MCF 10A (cell line): ENCODE measurements at regions not wholly inside any gene's neighbourhood (a gene's known extent, or its start where the extent isn't known, plus 50 kb on each side); places are given as distances from the start of the nearest gene placed in this dataset.

Experiments used
- BruUV-seq: library from RNA; stranded (reverse); fragments of 400-500 nt; replicated peaks from 2 replicates; lab custom pipeline; 2021; lab: Mats Ljungman, UMichigan
- CTCF ChIA-PET: fragments of 300-600 bp; sonication (Branson Sonifier 250); formaldehyde crosslinking; extraction: SDS; loops from one replicate; lab custom pipeline; 2021; ENCODE audit warnings: antibody characterized with exemption, inconsistent platforms; lab: Yijun Ruan, JAX
- POLR2A ChIA-PET: fragments of 300-600, 350-650 bp; sonication (Branson Sonifier 250); formaldehyde crosslinking; extraction: SDS; loops from one replicate; lab custom pipeline; 2020; ENCODE audit warnings: antibody characterized with exemption, inconsistent platforms; lab: Yijun Ruan, JAX
- DNase-seq: peaks from one replicate; pipeline ENCODE4 v3.0.0-alpha.2; 2018; ENCODE audit not compliant: unreplicated experiment
- H3K27ac Mint-ChIP-seq: one replicate; pipeline ENCODE4 v1.8.0; 2022; ENCODE audit warnings: mild to moderate bottlenecking, low read depth, mixed read lengths; ENCODE audit not compliant: unreplicated experiment
- H3K27me3 Mint-ChIP-seq: one replicate; pipeline ENCODE4 v1.8.0; 2022; ENCODE audit warnings: mixed read lengths; ENCODE audit not compliant: insufficient read depth, unreplicated experiment
- H3K36me3 Mint-ChIP-seq: one replicate; pipeline ENCODE4 v1.8.0; 2022; ENCODE audit warnings: mild to moderate bottlenecking, moderate library complexity, mixed read lengths; ENCODE audit not compliant: insufficient read depth, unreplicated experiment
- H3K4me1 Mint-ChIP-seq: one replicate; pipeline ENCODE4 v1.8.0; 2022; ENCODE audit warnings: mixed read lengths; ENCODE audit not compliant: insufficient read depth, unreplicated experiment
- H3K4me3 Mint-ChIP-seq: one replicate; pipeline ENCODE4 v1.8.0; 2022; ENCODE audit warnings: mild to moderate bottlenecking, moderate library complexity, mixed read lengths; ENCODE audit not compliant: unreplicated experiment
- H3K9me3 Mint-ChIP-seq: one replicate; pipeline ENCODE4 v1.8.0; 2022; ENCODE audit warnings: mixed read lengths; ENCODE audit not compliant: unreplicated experiment
- CTCF ChIP-seq: fragments of 200-600 bp; IDR thresholded peaks from one replicate; pipeline ENCODE4 v1.8.0; 2022; ENCODE audit warnings: antibody characterized with exemption, mild to moderate bottlenecking; ENCODE audit not compliant: unreplicated experiment
- intact Hi-C: fragments of 100-400 bp; cut with micrococcal nuclease; formaldehyde crosslinking; loops from 2 replicates; pipeline ENCODE4 v1.14.1; 2022

- Mint-ChIP-seq H3K36me3 (no peaks in the 10 kb centered on the region), H3K4me3 (no peak overlapping the region), H3K9me3 (no peaks in the 10 kb centered on the region), H3K4me1 (no peaks in the 10 kb centered on the region), H3K27ac (no peak overlapping the region), H3K27me3 (no peaks in the 10 kb centered on the region)
- no peak for DNase-seq
- TF ChIP-seq CTCF, result no peak
- ChIA-PET CTCF (no interaction called here), POLR2A (no interaction called here)
- BruUV-seq, result no TSS peak
- intact Hi-C loops, result no loop called here
Measured at GRCh38 chr18:55886886-55887285, 298.9 kb upstream of the TCF4 start.

DNA sequence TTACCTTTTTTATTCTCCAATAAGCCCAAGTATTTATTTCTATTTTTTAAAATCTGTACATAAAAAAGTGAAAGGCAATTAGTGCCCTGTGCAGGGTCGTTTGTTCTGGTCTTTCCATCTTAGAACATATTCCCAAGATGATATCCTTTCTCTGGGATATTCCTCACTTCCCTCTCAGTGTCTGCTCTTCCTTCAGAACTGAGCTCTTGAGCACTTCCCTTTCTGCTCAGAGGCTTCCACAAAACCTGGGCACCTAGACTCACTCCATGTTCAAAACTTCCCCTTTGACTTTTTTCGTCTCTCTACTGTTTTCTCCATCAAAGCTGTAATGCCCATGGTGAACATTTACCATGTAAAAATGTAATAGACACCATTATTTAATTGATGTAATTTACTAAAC lies 296.5 kb upstream of the TCF4 start:
- no TSS peak for BruUV-seq
- Mint-ChIP-seq H3K9me3 (no peaks in the 10 kb centered on the region), H3K27ac (no peak overlapping the region), H3K27me3 (no peaks in the 10 kb centered on the region), H3K4me1 (no peaks in the 10 kb centered on the region), H3K4me3 (no peak overlapping the region), H3K36me3 (no peaks in the 10 kb centered on the region)
- intact Hi-C loops, result no loop called here
- ChIA-PET CTCF (no interaction called here), POLR2A (no interaction called here)
- no peak for DNase-seq
- TF ChIP-seq CTCF, result no peak

DNA sequence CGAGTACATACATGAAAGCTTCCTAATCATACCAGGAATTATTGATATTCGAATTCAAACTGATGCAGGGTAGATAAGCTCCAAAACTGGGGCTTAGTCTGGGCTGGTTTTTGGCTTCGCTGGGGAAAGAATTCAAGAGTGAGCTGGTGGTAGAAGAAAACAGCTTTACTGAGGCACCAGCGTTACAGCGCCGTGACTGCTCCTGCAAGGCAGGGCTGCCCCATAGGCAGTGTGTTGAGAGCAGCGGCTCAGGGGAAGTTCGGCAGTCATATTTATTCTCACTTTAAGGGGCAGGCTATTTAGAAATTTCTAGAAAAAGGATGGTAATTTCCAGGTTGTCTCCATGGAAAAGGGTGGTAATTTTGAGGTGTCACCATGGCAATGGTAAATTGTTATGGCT lies 292.6 kb upstream of the TCF4 start:
- no TSS peak for BruUV-seq
- no peak overlapping the region for H3K4me3 Mint-ChIP-seq
- no peak overlapping the region for H3K27ac Mint-ChIP-seq
- DNase-seq, result no peak
- ChIA-PET CTCF (no interaction called here), POLR2A (no interaction called here)
- no peaks in the 10 kb centered on the region for H3K36me3 Mint-ChIP-seq
- no peak for TF ChIP-seq CTCF
- intact Hi-C loops, result no loop called here
- no peaks in the 10 kb centered on the region for H3K9me3 Mint-ChIP-seq
- H3K27me3 Mint-ChIP-seq, result no peaks in the 10 kb centered on the region
- H3K4me1 Mint-ChIP-seq, result no peaks in the 10 kb centered on the region

DNA sequence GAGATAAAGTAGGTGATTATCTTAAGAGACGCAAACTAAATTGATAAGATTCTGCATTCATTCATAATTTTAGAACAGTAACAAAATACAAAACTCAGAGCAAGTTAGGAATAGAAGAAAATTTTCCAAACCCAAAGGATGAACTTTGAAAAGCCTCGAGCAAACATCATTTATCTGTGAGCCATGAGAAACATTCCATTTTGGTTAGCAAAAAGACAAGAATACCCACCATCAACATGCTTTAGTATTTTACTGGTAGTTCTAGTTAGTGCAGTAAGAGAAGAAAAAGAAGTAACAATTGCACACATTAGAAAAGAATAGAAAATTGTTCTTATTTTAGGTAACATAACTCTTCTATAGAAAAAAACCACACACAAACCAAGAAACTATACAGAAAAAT lies 291.3 kb upstream of the TCF4 start:
- intact Hi-C loops, result no loop called here
- Mint-ChIP-seq H3K27ac (no peak overlapping the region), H3K36me3 (no peaks in the 10 kb centered on the region), H3K4me1 (no peaks in the 10 kb centered on the region), H3K27me3 (no peaks in the 10 kb centered on the region), H3K9me3 (no peaks in the 10 kb centered on the region), H3K4me3 (no peak overlapping the region)
- ChIA-PET POLR2A (no interaction called here), CTCF (no interaction called here)
- no peak for TF ChIP-seq CTCF
- BruUV-seq, result no TSS peak
- no peak for DNase-seq
